ENCODE measurements at regions not wholly inside any gene's neighbourhood (a gene's known extent, or its start where the extent isn't known, plus 50 kb on each side); places are given as distances from the start of the nearest gene placed in this dataset.
"Not testable (repeated sequence)": the region's sequence is repeated elsewhere in the genome, so short reads cannot be mapped to it uniquely, and the experiment has no call there.

- no peak for DNase-seq
These were observed 95.6 kb downstream of the SNX5 start for GRCh38 chr20:17872959-17873358.

DNA sequence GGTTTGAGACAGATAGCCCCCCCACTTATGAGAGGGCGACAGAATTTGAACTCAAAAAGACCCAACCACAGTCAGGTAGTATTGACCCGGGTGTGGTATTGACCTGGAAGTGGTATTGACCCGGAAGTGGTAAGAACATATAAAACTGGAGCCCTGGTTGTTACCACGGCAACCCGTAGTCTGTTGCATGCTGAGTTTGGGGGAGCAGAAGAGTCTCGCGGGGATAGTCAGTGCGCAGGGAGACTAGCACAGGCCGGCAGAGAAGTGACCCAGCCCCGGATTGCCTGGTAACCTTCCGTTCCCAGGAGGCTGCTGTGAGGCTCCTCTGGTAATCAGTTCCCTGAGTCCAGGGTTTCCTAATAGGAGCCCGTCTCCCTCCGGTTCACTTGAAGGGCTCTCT, 96.2 kb downstream of the SNX5 start:
- DNase-seq: no peak

DNA sequence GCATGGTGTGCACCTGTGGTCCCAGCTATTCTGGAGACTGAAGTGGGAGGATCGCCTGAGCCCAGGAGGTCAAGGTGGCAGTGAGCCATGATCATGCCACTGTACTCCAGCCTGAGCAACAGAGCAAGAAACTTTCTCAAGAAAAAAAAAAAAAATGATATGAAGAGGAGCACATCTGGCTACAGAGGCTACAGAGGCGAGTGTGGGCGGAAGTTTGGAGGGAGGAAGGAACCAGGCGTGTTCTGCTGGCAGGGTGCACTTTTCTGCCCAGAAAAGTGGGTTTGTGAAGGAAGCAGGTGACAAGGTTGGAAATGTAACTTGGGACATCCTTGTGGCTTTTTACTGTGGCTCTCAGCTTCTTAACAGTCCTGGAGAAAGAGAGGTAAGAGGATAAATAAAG, 96.7 kb downstream of the SNX5 start:
- DNase-seq: no peak

- no peak for DNase-seq
These were observed 97.4 kb downstream of the SNX5 start for GRCh38 chr20:17871181-17871580.

- DNase-seq: no peak
These were observed 98.4 kb downstream of the SNX5 start for GRCh38 chr20:17870086-17870740.

DNA sequence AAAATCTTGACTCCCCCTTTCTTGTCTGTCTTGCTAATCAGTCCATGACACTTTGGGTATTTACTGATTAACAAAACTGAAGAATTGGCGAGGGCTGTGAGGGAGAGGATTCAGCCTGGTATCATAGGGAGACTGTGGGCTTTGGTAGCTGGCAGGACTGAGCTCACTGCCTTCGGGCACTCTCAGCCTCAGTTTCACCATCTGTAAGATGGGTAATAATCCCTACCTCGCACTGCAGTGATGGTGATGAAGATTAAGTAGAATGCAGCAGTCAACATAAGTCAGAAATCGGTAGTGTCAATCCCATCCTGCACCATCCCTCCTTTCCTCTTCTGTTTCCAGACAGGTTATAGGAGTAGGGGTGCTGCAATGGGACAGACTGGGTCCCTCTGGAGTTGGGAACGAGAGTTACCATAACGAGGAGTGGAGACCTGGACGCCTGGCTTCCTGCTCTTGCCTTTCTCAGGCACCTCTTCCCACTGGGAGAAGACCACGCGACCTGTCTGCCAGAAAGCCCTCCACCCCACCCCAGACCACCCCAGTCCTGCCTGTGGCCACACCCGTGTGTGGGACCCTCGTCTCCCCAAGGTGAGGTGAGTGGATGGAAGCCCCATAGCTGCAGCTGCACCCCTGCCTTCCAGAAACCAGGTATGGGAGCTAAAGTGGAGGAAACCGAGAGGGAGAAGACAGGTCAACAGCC, 99.1 kb downstream of the SNX5 start:
- no peak for DNase-seq

DNA sequence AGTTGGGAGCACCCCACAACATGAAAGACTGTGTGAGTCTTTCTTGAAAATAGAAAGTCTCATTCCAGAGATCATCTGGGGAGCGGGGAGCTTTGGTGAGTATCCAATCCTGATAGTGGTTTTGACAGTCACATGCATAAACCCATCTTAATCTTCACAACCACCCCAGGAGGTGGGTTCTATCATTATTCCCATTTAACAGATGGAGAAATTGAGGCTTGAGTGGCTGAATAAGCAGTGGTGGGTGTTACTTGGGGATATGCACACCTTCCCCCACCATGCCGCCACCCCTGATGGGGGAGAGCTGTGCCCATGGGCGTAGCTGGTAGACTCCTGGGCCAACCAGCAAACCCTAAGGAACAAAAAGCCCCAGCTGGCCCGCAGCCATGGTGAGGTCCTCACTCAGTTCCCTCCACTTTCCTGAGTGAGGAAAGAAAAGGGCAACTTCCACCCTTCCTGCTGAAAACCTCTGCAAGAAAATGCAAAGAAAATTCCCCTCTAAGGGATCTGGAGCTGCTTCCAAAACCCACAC, 99.8 kb downstream of the SNX5 start:
- DNase-seq: no peak

DNA sequence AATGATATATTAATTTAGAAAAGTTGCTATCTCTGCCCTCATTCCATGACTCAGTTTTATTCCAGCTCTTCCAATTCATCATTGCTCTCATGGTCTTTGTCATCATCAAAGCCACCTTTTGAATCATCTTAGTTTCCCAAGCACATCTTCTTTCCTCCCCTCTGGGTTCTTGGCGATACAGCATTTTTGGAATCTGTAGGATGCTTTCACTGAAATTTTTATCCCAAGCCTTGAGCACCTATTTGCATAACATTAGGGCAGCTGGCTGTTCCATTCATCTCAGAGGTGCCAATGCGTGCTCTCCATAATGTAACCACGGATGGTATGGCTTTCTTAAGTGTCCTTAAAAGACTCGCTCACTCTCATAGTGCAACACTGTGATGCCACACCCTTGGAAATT, 100.4 kb downstream of the SNX5 start:
- DNase-seq: no peak

- DNase-seq: no peak
These were observed 101.3 kb downstream of the SNX5 start for GRCh38 chr20:17867131-17867925.

GRCh38 chr20:17866234-17867001, 102.2 kb downstream of the SNX5 start:
- no peak for DNase-seq

GRCh38 chr20:17863577-17864292, 104.9 kb downstream of the SNX5 start:
- DNase-seq: peak; percentile 20

GRCh38 chr20:17863209-17863576, 105.4 kb downstream of the SNX5 start:
- no peak for DNase-seq

- DNase-seq: no peak
These were observed 106.4 kb downstream of the SNX5 start for GRCh38 chr20:17862171-17862570.

DNA sequence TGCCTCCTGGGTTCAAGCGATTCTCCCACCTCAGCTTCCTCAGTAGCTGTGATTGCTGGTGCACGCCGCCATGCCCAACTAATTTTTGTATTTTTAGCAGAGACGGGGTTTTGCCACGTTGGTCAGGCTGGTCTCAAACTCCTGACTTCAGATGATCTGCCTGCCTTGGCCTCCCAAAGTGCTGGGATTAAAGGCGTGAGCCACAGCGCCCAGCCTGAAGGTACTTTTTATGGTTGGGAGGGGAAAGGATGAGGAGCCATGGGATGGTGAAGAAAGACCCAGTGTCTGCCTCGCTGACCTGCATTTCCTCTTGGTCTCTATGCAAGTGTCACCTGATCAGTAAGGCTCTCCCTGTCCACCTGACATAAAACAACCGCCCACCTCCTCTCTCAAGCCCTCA, 107.0 kb downstream of the SNX5 start:
- DNase-seq: not testable (repeated sequence)

GRCh38 chr20:17860301-17861197, 108.0 kb downstream of the SNX5 start:
- DNase-seq: no peak

DNA sequence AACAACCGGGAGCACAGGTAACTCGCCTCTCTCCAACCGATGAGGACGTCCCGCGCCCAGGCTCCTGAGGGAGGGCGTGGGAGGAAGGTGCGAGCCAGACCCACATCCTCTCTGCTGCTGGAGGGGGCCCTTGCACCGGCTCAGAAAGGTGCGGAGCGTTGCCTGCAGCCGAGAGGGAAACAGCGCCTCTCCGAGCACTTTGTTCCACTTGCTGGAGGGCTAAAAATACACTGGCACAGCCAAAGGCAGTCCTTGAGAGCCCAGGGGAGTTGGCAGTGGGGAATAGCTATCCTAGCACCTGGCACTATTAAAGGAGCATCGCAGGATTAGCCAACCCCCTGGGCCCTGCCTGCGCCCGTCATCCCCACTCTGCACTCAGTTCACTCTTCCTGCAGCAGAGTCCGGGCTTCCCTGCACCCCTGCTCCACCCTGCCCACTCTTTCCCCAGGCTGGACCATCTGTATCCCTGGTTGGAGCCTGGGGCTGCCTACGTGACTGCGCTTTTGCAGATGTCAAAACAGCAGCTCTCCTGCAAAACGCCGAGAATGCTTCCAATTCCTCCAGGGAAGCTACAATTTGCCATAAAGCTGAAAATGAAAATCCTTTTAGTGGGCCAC, 108.9 kb downstream of the SNX5 start:
- no peak for DNase-seq

DNA sequence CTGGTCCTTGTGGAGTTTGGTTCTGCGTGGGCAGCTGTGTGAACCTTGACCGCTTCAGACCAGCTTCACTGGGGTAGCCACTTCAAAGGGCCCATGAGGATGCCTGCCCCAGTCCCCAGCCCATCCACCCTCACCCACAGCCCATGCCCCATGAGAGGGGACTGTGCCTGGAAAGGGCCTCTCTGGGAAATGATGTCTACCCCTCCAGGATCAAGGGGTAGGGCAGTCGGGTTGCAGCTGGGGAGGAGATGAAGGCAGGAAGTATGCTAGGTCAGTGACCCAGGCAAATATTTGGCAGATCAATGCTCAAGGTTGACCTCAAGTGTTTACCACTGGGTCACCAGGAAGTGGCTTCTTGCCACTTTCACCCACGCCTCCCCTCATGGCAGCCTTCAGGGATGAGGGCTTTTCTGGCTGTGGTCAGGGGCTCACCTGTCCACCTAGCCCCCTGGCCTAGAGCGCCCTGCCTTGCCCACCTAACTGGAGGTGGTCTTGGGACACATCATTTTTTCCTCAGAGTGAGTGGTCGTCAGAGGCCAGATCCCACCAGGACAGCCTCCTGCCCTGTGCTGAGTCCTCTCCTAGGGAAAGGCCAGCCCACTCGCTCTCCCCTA, 109.5 kb downstream of the SNX5 start:
- DNase-seq: no peak

DNA sequence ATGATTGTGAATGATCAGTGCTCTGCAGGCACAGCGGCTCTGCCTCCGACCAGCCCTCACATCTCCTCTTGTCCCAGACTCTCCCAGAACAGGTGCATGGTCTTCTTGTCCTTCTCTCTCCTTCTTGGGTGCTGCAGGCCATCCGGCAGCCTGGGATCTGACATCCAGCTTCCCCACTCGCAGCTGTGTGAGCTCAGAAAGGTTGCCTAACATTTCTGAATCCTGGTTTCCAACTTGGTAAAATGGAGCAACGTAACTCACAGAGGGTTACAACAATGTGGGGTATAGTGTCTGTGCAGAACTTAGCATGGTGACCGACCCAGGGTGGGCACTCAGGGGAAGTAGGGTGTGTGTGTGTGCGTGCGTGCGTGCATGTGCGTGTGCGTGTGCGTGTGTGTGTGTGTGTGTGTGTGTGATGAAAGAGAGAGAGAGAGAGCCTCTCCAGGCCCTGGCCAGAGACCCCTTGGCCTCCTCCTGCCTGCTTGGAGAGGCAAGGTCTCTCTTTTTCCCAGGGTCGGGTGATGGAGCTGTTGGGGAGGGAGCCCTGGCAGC, 110.1 kb downstream of the SNX5 start:
- no peak for DNase-seq

DNA sequence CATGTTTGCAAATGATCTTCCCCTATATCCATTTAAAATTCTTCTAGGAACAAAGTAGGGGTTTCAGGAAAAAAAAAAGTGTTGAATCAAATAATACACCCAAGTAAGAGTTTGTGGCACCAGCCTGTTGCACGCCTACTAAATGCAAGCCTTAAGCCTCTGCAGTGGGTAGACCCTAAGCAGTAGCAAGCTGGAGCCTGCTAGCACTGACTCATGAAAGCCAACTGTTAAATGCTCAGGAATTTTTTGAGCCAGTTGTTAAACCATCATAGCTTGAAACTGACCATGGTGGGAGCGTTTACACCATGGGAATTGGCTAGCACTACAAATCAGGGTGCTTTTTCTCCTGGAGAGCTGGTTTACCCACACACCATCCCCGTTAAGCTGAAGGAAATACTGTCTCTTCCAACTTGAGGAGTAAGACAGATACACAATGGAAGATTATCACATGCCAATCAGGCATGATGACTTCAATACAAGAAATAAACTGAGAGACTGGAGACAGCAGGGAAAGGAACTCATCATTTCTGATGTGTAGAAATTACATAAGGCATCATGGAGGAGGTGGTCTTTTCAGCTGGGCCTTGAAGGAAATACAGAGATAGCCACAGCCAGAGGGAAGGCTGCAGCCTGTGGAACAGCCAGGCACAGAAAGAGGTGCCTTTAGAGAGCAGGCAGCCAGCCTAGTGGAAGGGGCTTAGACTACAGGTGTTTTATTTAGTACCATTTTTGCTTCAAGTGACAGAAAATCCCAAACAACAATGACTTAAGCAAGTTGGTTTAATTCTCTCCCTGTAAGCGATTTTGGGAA, 110.8 kb downstream of the SNX5 start:
- no peak for DNase-seq

All from NCI-H226 (cell line).